ENCODE measurements at regions not wholly inside any gene's neighbourhood (a gene's known extent, or its start where the extent isn't known, plus 50 kb on each side); places are given as distances from the start of the nearest gene placed in this dataset.

- no peaks in the 10 kb centered on the region for H3F3A ChIP-seq (ENCODE audit: low read depth)
- H2AFZ ChIP-seq (ENCODE audit: low read length), result no peak overlapping the region
- H3K9ac ChIP-seq (ENCODE audit: low read depth, low read length, poor library complexity, severe bottlenecking), result no peak overlapping the region
- H3K4me1 ChIP-seq (ENCODE audit: insufficient read depth, low read length, poor library complexity, severe bottlenecking), result no peaks in the 10 kb centered on the region
- TF ChIP-seq CTCF (conservative IDR thresholded peaks at IDR 0.05; ENCODE audit: low read length) (no peak), EZH2phosphoT487 (IDR thresholded peaks at IDR 0.05; ENCODE audit: borderline replicate concordance) (no peak)
- H3K4me2 ChIP-seq (ENCODE audit: low read depth, low read length, poor library complexity, severe bottlenecking), result no peak overlapping the region
- no peaks in the 10 kb centered on the region for H3K9me2 ChIP-seq (replicated peaks; ENCODE audit: low read depth, low read length)
- H3K79me2 ChIP-seq (ENCODE audit: insufficient read depth, low read length), result no peaks in the 10 kb centered on the region
- no peaks in the 10 kb centered on the region for H3K36me3 ChIP-seq (ENCODE audit: insufficient read depth, low read length)
- H3K9me3 ChIP-seq (ENCODE audit: insufficient read depth, low read depth, low read length), result no peaks in the 10 kb centered on the region
- H3K4me3 ChIP-seq (ENCODE audit: low read length, poor library complexity, severe bottlenecking), result no peak overlapping the region
- H4K20me1 ChIP-seq (ENCODE audit: insufficient read depth, low read length, poor library complexity, severe bottlenecking), result no peaks in the 10 kb centered on the region
- H3K27me3 ChIP-seq (ENCODE audit: insufficient read depth, low read length, poor library complexity, severe bottlenecking), result no peaks in the 10 kb centered on the region
These were observed 290.6 kb upstream of the GHITM start for GRCh38 chr10:83848677-83849076.

GRCh38 chr10:83849150-83849549 lies 290.2 kb upstream of the GHITM start:
- Histone ChIP-seq H3K9me3 (ENCODE audit: insufficient read depth, low read depth, low read length) (no peaks in the 10 kb centered on the region), H4K20me1 (ENCODE audit: insufficient read depth, low read length, poor library complexity, severe bottlenecking) (no peaks in the 10 kb centered on the region), H3K36me3 (ENCODE audit: insufficient read depth, low read length) (no peaks in the 10 kb centered on the region), H3K9me2 (replicated peaks; ENCODE audit: low read depth, low read length) (no peaks in the 10 kb centered on the region), H3K4me2 (ENCODE audit: low read depth, low read length, poor library complexity, severe bottlenecking) (no peak overlapping the region), H3K9ac (ENCODE audit: low read depth, low read length, poor library complexity, severe bottlenecking) (no peak overlapping the region), H3K79me2 (ENCODE audit: insufficient read depth, low read length) (no peaks in the 10 kb centered on the region), H3K4me3 (ENCODE audit: low read length, poor library complexity, severe bottlenecking) (no peak overlapping the region), H3K4me1 (ENCODE audit: insufficient read depth, low read length, poor library complexity, severe bottlenecking) (no peaks in the 10 kb centered on the region), H3K27me3 (ENCODE audit: insufficient read depth, low read length, poor library complexity, severe bottlenecking) (no peaks in the 10 kb centered on the region), H3F3A (ENCODE audit: low read depth) (no peaks in the 10 kb centered on the region), H2AFZ (ENCODE audit: low read length) (no peak overlapping the region)
- TF ChIP-seq EZH2phosphoT487 (IDR thresholded peaks at IDR 0.05; ENCODE audit: borderline replicate concordance) (no peak), CTCF (conservative IDR thresholded peaks at IDR 0.05; ENCODE audit: low read length) (no peak)

GRCh38 chr10:83852146-83852545 lies 287.2 kb upstream of the GHITM start:
- H3K4me2 ChIP-seq (ENCODE audit: low read depth, low read length, poor library complexity, severe bottlenecking), result no peak overlapping the region
- H3K36me3 ChIP-seq (ENCODE audit: insufficient read depth, low read length), result no peaks in the 10 kb centered on the region

More at GRCh38 chr10:83852146-83852545, 287.2 kb upstream of the GHITM start:
- H3F3A ChIP-seq (ENCODE audit: low read depth), result no peaks in the 10 kb centered on the region
- H4K20me1 ChIP-seq (ENCODE audit: insufficient read depth, low read length, poor library complexity, severe bottlenecking), result no peaks in the 10 kb centered on the region
- no peaks in the 10 kb centered on the region for H3K4me1 ChIP-seq (ENCODE audit: insufficient read depth, low read length, poor library complexity, severe bottlenecking)
- no peaks in the 10 kb centered on the region for H3K79me2 ChIP-seq (ENCODE audit: insufficient read depth, low read length)
- H2AFZ ChIP-seq (ENCODE audit: low read length), result no peak overlapping the region
- H3K9ac ChIP-seq (ENCODE audit: low read depth, low read length, poor library complexity, severe bottlenecking), result no peak overlapping the region
- no peak overlapping the region for H3K4me3 ChIP-seq (ENCODE audit: low read length, poor library complexity, severe bottlenecking)
- no peaks in the 10 kb centered on the region for H3K9me2 ChIP-seq (replicated peaks; ENCODE audit: low read depth, low read length)
- TF ChIP-seq EZH2phosphoT487 (IDR thresholded peaks at IDR 0.05; ENCODE audit: borderline replicate concordance), result no peak
- TF ChIP-seq CTCF (conservative IDR thresholded peaks at IDR 0.05; ENCODE audit: low read length), result no peak
- H3K9me3 ChIP-seq (ENCODE audit: insufficient read depth, low read depth, low read length), result no peaks in the 10 kb centered on the region
- no peaks in the 10 kb centered on the region for H3K27me3 ChIP-seq (ENCODE audit: insufficient read depth, low read length, poor library complexity, severe bottlenecking)

Data from Loucy (cell line).